ENCODE measurements at regions not wholly inside any gene's neighbourhood (a gene's known extent, or its start where the extent isn't known, plus 50 kb on each side); places are given as distances from the start of the nearest gene placed in this dataset.

DNA sequence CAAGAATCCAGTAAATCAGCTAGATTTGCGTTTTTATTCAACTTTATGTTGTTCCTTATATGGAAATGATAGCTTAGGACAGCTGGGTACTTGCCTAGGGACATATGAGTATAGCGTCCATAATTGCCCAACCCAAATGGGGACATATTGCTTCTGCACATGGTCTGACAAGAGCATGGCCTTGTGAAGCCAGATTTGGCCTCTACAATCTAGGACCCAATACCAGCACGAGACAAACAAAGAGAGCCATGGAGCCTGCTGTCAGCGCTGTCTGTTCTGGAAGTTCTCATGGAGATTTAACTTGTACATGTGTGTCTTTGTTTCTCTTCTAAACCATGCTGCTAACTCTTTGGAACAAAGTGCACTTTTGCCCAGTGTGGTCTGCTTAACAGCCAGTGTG lies 240.0 kb upstream of the CAMK1G start:
- intact Hi-C loops (cut with DNase I), result no loop called here

DNA sequence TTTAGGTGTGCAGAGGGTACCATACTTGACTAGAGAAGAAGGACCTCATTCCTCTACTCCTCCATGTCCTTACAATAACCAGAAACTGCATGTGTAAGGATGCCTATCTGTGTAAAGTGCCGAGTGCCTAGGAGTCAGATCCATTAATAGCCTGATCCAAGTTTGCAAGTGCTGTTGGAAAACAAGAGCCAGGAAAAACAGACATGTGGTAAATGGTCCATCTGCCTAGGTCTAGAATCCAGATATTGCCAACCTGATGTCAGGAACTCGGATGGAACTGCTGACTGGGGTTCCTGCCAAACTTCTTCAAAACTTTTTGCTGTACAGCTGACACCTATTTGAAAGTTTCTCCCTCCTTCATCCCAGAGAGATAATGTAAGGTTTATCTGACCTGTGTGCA lies 239.4 kb upstream of the CAMK1G start:
- H3K27me3 ChIP-seq, result no peaks in the 10 kb centered on the region
- no peaks in the 10 kb centered on the region for H3K36me3 ChIP-seq
- intact Hi-C loops (cut with DNase I), result no loop called here
- H3K4me1 ChIP-seq, result peaks cover 0 to 25% (median 13%) of the 10 kb centered on the region in 4 donors
- no peak for TF ChIP-seq EP300 (IDR thresholded peaks at IDR 0.05)
- TF ChIP-seq POLR2AphosphoS5 (IDR thresholded peaks at IDR 0.05), result peak in 1 of 4 donors; percentile 13
- TF ChIP-seq POLR2A (IDR thresholded peaks at IDR 0.05), result no peak
- no peak for DNase-seq
- H3K27ac ChIP-seq, result peak overlapping the region in 2 of 4 donors; percentile 25 to 52
- no peak overlapping the region for H3K4me3 ChIP-seq
- H3K9me3 ChIP-seq, result no peaks in the 10 kb centered on the region
- 77 to 83% methylated on average over 2 of the region's 2 CpGs for WGBS, 2 donors

More for the DNA sequence above, 240.0 kb upstream of the CAMK1G start:
- Histone ChIP-seq H3K9me3 (no peaks in the 10 kb centered on the region), H3K27me3 (no peaks in the 10 kb centered on the region), H3K4me3 (no peak overlapping the region), H3K4me1 (peaks cover 0 to 19% (median 12%) of the 10 kb centered on the region in 4 donors), H3K36me3 (no peaks in the 10 kb centered on the region), H3K27ac (peak overlapping the region in 3 of 4 donors; percentile 25 to 52 (median 31))
- TF ChIP-seq EP300 (IDR thresholded peaks at IDR 0.05) (no peak), POLR2A (IDR thresholded peaks at IDR 0.05) (no peak), POLR2AphosphoS5 (IDR thresholded peaks at IDR 0.05) (no peak)
- TF ChIP-seq, protein P1, sequence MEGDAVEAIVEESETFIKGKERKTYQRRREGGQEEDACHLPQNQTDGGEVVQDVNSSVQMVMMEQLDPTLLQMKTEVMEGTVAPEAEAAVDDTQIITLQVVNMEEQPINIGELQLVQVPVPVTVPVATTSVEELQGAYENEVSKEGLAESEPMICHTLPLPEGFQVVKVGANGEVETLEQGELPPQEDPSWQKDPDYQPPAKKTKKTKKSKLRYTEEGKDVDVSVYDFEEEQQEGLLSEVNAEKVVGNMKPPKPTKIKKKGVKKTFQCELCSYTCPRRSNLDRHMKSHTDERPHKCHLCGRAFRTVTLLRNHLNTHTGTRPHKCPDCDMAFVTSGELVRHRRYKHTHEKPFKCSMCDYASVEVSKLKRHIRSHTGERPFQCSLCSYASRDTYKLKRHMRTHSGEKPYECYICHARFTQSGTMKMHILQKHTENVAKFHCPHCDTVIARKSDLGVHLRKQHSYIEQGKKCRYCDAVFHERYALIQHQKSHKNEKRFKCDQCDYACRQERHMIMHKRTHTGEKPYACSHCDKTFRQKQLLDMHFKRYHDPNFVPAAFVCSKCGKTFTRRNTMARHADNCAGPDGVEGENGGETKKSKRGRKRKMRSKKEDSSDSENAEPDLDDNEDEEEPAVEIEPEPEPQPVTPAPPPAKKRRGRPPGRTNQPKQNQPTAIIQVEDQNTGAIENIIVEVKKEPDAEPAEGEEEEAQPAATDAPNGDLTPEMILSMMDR (IDR thresholded peaks at IDR 0.05), result no peak
- 84% methylated on average over 4 of the region's 4 CpGs for WGBS, 2 donors
- DNase-seq, result no peak

DNA sequence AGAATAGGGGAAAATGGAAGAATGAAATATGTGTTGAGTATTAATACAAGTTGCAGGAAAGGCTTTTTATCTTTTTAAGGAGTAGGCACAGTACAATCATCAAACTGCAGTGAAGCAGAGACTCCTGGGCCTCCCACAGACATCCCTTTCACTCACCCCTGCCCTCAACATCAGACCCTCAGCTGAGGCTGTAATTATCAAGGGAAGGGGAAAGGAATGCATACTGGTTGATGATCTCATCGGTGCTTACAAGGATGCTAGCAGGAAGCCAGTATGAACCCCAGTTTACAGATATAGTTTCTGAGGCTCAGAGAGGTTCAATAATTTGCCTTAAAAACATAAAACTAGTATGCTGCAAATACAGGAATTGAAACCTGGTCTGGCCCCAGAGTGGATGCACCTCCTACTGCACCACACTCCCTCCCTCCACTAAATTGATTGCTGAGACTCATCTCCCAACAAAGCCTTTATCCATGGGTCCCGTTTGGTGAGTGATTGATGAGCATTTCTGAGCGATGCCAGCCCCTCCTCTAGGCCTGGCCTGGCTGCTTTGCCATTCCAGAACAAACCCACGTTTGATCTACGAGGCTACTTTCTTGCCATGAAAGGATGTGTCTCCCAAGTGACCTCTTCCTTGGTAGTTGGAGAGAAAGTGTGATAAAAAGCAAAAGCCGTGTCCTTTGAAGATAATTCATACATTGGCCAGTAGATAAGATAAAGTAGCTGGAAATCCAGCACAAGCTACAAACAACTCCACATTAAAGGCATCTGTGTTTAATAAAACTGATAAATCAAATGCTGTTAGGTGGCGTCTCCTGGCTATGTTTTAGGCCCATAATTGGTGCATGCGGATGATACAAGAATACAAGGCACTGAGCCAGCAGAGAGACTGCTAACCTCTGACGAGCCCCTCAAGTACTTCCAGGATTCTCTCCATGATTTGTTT lies 233.9 kb upstream of the CAMK1G start:
- Histone ChIP-seq H3K27me3 (no peaks in the 10 kb centered on the region), H3K36me3 (no peaks in the 10 kb centered on the region), H3K4me3 (no peak overlapping the region), H3K27ac (peak overlapping the region in 3 of 4 donors; percentile 37 to 61 (median 55)), H3K4me1 (peaks cover 0 to 36% (median 13%) of the 10 kb centered on the region in 4 donors), H3K9me3 (no peaks in the 10 kb centered on the region)
- intact Hi-C loops (cut with DNase I), result loop anchor here (5.0 kb wide), 1 partner anchor 82 kb away; no protein-coding TSS in a partner anchor
- WGBS, 2 donors, result 65 to 68% methylated on average over 9 of the region's 9 CpGs
- DNase-seq, result no peak
- TF ChIP-seq, protein P1 (IDR thresholded peaks at IDR 0.05), result no peak
- peak in 3 of 4 donors; percentile 9 to 65 (median 44) for TF ChIP-seq POLR2AphosphoS5 (IDR thresholded peaks at IDR 0.05)

DNA sequence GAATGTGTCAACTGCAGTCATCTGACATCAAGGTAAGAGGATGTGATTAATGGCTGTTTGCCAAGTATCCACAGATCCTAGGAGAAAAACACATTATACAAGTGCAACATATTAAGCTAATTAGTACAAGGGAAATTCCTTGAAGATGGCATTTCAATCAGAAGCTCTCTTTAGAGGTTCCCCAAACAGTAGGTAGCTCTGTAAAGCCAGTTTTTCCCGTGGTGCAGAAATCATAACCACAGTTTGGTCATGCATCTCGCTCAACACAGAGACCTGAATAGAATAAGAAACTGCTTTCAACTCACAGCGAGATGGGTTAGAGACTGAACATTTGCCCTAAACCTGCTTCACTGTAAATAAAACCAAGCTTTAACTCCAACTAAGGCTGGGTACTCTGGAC lies 230.5 kb upstream of the CAMK1G start:
- Histone ChIP-seq H3K9me3 (no peaks in the 10 kb centered on the region), H3K27me3 (no peaks in the 10 kb centered on the region), H3K36me3 (no peaks in the 10 kb centered on the region), H3K4me1 (peaks cover 0 to 36% (median 13%) of the 10 kb centered on the region in 4 donors), H3K4me3 (no peak overlapping the region), H3K27ac (no peak overlapping the region)
- TF ChIP-seq POLR2A (IDR thresholded peaks at IDR 0.05) (no peak), POLR2AphosphoS5 (IDR thresholded peaks at IDR 0.05) (no peak), EP300 (IDR thresholded peaks at IDR 0.05) (no peak)
- TF ChIP-seq, protein P1 (IDR thresholded peaks at IDR 0.05), result no peak
- intact Hi-C loops (cut with DNase I), result loop anchor here (5.0 kb wide), 1 partner anchor 86 kb away; no protein-coding TSS in a partner anchor
- no peak for DNase-seq
- WGBS, 2 donors, result 79% methylated on average over 3 of the region's 3 CpGs

DNA sequence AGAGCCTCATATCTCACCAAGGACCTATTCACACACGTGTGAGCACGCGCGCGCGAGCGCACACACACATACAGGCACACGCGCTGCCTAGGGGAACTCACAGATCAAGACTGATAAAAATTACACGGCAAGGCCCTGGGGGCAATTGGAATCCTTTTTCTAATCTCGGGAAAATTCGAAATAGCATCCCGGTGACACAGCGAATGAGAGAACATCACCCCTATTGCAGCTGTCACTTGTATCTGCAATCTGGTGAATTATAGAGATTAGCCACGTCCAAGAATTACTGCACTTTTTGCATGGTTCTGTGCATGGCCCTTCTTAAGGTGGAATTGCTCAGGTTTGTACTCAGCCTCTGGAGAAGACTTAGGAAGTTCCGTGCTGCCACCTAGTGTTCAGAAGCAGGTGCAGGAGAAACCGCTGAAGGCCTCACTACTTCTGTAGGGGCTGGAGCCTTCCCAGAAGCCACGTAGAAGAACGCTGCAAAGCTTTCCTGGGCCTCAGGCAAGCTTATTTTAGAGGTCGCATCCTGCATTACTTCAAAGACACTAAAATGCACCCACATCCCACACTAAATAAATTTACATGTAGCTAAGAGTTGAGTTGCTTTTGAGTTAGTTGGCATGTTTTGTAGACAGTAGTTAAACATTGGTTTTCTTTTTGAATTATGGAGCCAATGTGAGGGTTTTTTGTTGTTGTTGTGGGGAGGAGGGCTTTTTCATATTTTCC lies 229.2 kb upstream of the CAMK1G start:
- WGBS, 2 donors, result 59 to 67% methylated on average over 20 of the region's 20 CpGs
- Histone ChIP-seq H3K36me3 (no peaks in the 10 kb centered on the region), H3K4me3 (no peak overlapping the region), H3K27ac (no peak overlapping the region), H3K27me3 (no peaks in the 10 kb centered on the region), H3K9me3 (no peaks in the 10 kb centered on the region), H3K4me1 (peaks cover 0 to 27% (median 12%) of the 10 kb centered on the region in 4 donors)
- intact Hi-C loops (cut with DNase I), result loop anchor here (2.0 to 5.0 kb wide), 2 partner anchors 87 to 151 kb away; no protein-coding TSS in a partner anchor
- DNase-seq, result peak; percentile 84
- TF ChIP-seq EP300 (IDR thresholded peaks at IDR 0.05), result no peak
- no peak for TF ChIP-seq POLR2A (IDR thresholded peaks at IDR 0.05)
- TF ChIP-seq, protein P1 (IDR thresholded peaks at IDR 0.05), result peak; percentile 35 to 81 (median 60)
- TF ChIP-seq POLR2AphosphoS5 (IDR thresholded peaks at IDR 0.05), result no peak

All from sigmoid colon (tissue), 6 donors.